ENCODE measurements at regions not wholly inside any gene's neighbourhood (a gene's known extent, or its start where the extent isn't known, plus 50 kb on each side); places are given as distances from the start of the nearest gene placed in this dataset.

DNA sequence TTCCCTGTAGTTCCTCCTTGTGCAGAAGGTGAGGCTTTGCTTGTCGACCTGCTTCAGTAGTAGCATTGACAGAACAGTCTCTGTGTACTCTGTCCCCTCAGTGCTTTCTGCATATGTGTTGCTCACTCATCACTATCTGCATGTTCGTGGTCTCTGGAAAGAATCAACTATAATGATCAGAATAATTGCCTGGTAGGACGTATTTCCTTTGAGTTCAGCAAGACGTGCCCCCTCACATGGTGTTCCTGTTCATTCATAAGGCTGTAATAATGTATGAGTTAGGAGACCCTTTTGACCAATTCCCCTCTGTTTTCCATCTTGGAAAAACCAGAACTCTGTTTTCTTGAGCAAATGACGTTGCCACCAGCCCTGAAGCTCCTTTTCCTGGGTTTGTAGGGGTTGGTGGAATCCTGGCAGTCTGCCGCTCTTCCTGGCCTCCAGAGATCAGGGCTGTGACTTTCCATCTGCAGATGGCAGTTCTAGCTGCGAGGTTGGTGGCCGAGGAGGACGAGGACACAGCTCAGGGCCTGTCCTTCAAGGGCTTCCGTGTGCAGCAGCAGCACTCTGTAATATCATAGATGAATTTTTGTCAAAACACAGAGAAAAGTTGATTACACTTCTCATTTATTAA, 61.9 kb downstream of the EXOSC2 start:
- no peak overlapping the region for H3K4me2 ChIP-seq (ENCODE audit: low read length)
- H3K23ac ChIP-seq (ENCODE audit: low read length), result no peak overlapping the region
- no peak overlapping the region for H2BK15ac ChIP-seq (replicated peaks; ENCODE audit: low read depth)
- H4K8ac ChIP-seq (ENCODE audit: low read depth, low read length), result no peak overlapping the region
- no CpG with 5 or more reads among the region's 10 CpGs for WGBS (ENCODE audit: extremely low coverage, insufficient coverage, low lambda C conversion rate)
- H2BK5ac ChIP-seq (ENCODE audit: low read length), result no peak overlapping the region
- DNase-seq, result no peak
- no peak overlapping the region for H3K9ac ChIP-seq (ENCODE audit: low read length)
- no peak overlapping the region for H2AK5ac ChIP-seq (ENCODE audit: low read length)
- no peak overlapping the region for H4K5ac ChIP-seq (ENCODE audit: low read length)
- H3K79me1 ChIP-seq (ENCODE audit: low read length), result peaks cover 4% of the 10 kb centered on the region
- H3K36me3 ChIP-seq (ENCODE audit: control insufficient read depth, insufficient read depth, low read length), result no peaks in the 10 kb centered on the region
- no peak overlapping the region for H3K4ac ChIP-seq (ENCODE audit: low read depth, low read length)
- H3K4me3 ChIP-seq (ENCODE audit: low read length), result no peak overlapping the region
- H3K27ac ChIP-seq (ENCODE audit: low read depth, low read length), result no peak overlapping the region
- H3K27me3 ChIP-seq (ENCODE audit: insufficient read depth, low read length, poor library complexity), result no peaks in the 10 kb centered on the region
- peaks cover 6% of the 10 kb centered on the region for H3K4me1 ChIP-seq (ENCODE audit: control insufficient read depth, low read depth, low read length)
- no peaks in the 10 kb centered on the region for H3K79me2 ChIP-seq (ENCODE audit: control insufficient read depth, insufficient read depth, low read length)
- H2BK120ac ChIP-seq (ENCODE audit: low read depth, low read length), result no peak overlapping the region
- H3K18ac ChIP-seq (ENCODE audit: low read length), result no peak overlapping the region
- no peak overlapping the region for H3K56ac ChIP-seq (ENCODE audit: low read length)

DNA sequence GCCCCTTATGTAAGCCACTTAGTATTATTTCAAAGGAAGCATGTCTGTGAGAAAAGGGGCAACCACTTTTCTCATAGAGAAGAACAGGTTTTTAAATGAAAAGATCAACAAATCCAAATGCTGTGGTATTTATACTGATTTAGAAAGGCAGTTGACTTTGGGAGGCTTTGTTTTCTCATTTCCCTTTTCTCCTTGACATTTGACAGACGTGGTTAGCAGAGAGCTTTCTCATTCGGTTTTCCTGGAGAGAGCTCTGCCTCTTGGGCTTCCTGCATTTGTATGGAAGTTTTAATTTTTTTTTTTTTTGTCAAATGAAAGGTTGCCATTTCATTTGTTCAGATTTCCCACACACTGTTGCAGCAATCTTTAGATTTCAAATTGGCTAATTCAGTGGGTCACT, 62.5 kb downstream of the EXOSC2 start:
- H2BK15ac ChIP-seq (replicated peaks; ENCODE audit: low read depth), result no peak overlapping the region
- no peak overlapping the region for H4K8ac ChIP-seq (ENCODE audit: low read depth, low read length)
- DNase-seq, result no peak
- no peak overlapping the region for H3K9ac ChIP-seq (ENCODE audit: low read length)
- no peak overlapping the region for H2AK5ac ChIP-seq (ENCODE audit: low read length)
- H3K79me1 ChIP-seq (ENCODE audit: low read length), result peaks cover 4% of the 10 kb centered on the region
- H4K5ac ChIP-seq (ENCODE audit: low read length), result no peak overlapping the region
- no peaks in the 10 kb centered on the region for H3K79me2 ChIP-seq (ENCODE audit: control insufficient read depth, insufficient read depth, low read length)
- no peak overlapping the region for H3K4ac ChIP-seq (ENCODE audit: low read depth, low read length)
- H2BK5ac ChIP-seq (ENCODE audit: low read length), result no peak overlapping the region
- no peaks in the 10 kb centered on the region for H3K27me3 ChIP-seq (ENCODE audit: insufficient read depth, low read length, poor library complexity)
- WGBS (ENCODE audit: extremely low coverage, insufficient coverage, low lambda C conversion rate), result no CpG with 5 or more reads among the region's 2 CpGs
- no peak overlapping the region for H3K4me3 ChIP-seq (ENCODE audit: low read length)
- no peak overlapping the region for H3K4me2 ChIP-seq (ENCODE audit: low read length)
- H3K27ac ChIP-seq (ENCODE audit: low read depth, low read length), result no peak overlapping the region
- no peak overlapping the region for H3K18ac ChIP-seq (ENCODE audit: low read length)
- no peaks in the 10 kb centered on the region for H3K36me3 ChIP-seq (ENCODE audit: control insufficient read depth, insufficient read depth, low read length)
- no peak overlapping the region for H3K56ac ChIP-seq (ENCODE audit: low read length)
- H2BK120ac ChIP-seq (ENCODE audit: low read depth, low read length), result no peak overlapping the region
- peaks cover 6% of the 10 kb centered on the region for H3K4me1 ChIP-seq (ENCODE audit: control insufficient read depth, low read depth, low read length)
- no peak overlapping the region for H3K23ac ChIP-seq (ENCODE audit: low read length)

DNA sequence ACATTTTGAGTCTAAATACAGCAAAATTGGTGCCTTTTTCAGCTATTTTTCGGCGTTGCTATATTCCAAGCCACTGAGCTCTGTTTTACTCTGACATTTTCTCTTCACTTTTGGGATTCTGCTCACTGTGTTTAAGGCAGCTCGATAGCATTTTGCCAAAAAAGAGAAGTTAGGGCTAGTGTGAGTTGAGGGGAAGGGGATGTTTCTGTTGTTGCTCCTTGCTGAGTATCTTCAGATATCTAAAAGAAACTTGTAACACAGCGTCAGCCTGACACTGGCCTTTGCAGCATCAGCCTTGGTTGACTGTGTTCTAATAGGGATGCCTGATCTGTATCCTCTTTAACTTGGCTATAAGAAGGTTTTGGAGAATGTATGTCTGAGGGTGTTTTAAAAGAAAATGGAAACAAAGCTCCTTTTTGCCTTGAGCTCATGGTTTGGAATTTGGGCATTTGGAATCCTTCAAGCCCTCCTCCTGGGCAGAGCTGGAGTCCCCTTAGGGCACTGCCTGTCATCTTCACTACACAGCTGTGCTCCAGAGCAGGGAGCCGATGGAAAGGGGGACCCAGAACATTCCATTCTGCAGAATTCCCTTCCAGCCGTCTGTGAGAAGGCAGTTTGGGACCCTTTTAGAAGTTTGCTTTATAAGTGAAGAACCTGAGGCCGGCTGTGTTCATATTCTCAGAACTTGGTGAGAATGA, 63.0 kb downstream of the EXOSC2 start:
- H3K23ac ChIP-seq (ENCODE audit: low read length), result no peak overlapping the region
- peaks cover 6% of the 10 kb centered on the region for H3K4me1 ChIP-seq (ENCODE audit: control insufficient read depth, low read depth, low read length)
- H3K4me3 ChIP-seq (ENCODE audit: low read length), result no peak overlapping the region
- no peak overlapping the region for H3K18ac ChIP-seq (ENCODE audit: low read length)
- DNase-seq, result peak; percentile 48
- no peak overlapping the region for H2BK120ac ChIP-seq (ENCODE audit: low read depth, low read length)
- H3K4me2 ChIP-seq (ENCODE audit: low read length), result no peak overlapping the region
- no peak overlapping the region for H2AK5ac ChIP-seq (ENCODE audit: low read length)
- no CpG with 5 or more reads among the region's 7 CpGs for WGBS (ENCODE audit: extremely low coverage, insufficient coverage, low lambda C conversion rate)
- no peaks in the 10 kb centered on the region for H3K79me2 ChIP-seq (ENCODE audit: control insufficient read depth, insufficient read depth, low read length)
- peaks cover 4% of the 10 kb centered on the region for H3K79me1 ChIP-seq (ENCODE audit: low read length)
- H3K56ac ChIP-seq (ENCODE audit: low read length), result no peak overlapping the region
- H3K27ac ChIP-seq (ENCODE audit: low read depth, low read length), result no peak overlapping the region
- no peak overlapping the region for H2BK5ac ChIP-seq (ENCODE audit: low read length)
- H3K9ac ChIP-seq (ENCODE audit: low read length), result peak overlapping the region; percentile 20
- H4K8ac ChIP-seq (ENCODE audit: low read depth, low read length), result no peak overlapping the region
- no peaks in the 10 kb centered on the region for H3K36me3 ChIP-seq (ENCODE audit: control insufficient read depth, insufficient read depth, low read length)
- H4K5ac ChIP-seq (ENCODE audit: low read length), result no peak overlapping the region
- no peaks in the 10 kb centered on the region for H3K27me3 ChIP-seq (ENCODE audit: insufficient read depth, low read length, poor library complexity)
- H2BK15ac ChIP-seq (replicated peaks; ENCODE audit: low read depth), result no peak overlapping the region
- H3K4ac ChIP-seq (ENCODE audit: low read depth, low read length), result no peak overlapping the region

DNA sequence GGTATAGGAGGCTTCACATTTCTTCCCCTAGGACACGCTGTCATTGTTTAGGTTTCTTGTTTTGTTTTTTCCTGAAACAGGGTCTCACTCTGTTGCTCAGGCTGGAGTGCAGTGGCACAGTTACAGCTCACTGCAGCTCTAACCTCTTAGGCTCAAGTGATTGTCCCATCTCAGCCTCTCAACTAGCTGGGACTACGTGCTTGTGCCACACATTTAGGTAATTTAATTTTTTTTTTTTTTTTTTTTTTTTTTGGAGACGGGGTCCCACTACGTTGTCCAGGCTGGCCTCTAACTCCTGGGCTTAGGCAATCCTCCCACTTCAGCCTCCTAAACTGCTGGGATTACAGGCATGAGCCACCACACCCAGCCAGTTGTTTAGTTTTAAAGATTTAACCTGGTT, 66.2 kb downstream of the EXOSC2 start:
- no peak overlapping the region for H2BK15ac ChIP-seq (replicated peaks; ENCODE audit: low read depth)
- WGBS (ENCODE audit: extremely low coverage, insufficient coverage, low lambda C conversion rate), result no CpG with 5 or more reads among the region's 4 CpGs
- H3K4ac ChIP-seq (ENCODE audit: low read depth, low read length), result no peak overlapping the region
- H2AK5ac ChIP-seq (ENCODE audit: low read length), result no peak overlapping the region
- H3K79me2 ChIP-seq (ENCODE audit: control insufficient read depth, insufficient read depth, low read length), result peaks cover 5% of the 10 kb centered on the region
- H3K9ac ChIP-seq (ENCODE audit: low read length), result no peak overlapping the region
- no peak overlapping the region for H3K18ac ChIP-seq (ENCODE audit: low read length)
- peaks cover 7% of the 10 kb centered on the region for H3K79me1 ChIP-seq (ENCODE audit: low read length)
- H3K4me2 ChIP-seq (ENCODE audit: low read length), result no peak overlapping the region
- H3K27me3 ChIP-seq (ENCODE audit: insufficient read depth, low read length, poor library complexity), result no peaks in the 10 kb centered on the region
- H3K4me3 ChIP-seq (ENCODE audit: low read length), result no peak overlapping the region
- no peak overlapping the region for H3K23ac ChIP-seq (ENCODE audit: low read length)
- no peak overlapping the region for H2BK120ac ChIP-seq (ENCODE audit: low read depth, low read length)
- H3K4me1 ChIP-seq (ENCODE audit: control insufficient read depth, low read depth, low read length), result peaks cover 6% of the 10 kb centered on the region
- no peak overlapping the region for H4K5ac ChIP-seq (ENCODE audit: low read length)
- H3K27ac ChIP-seq (ENCODE audit: low read depth, low read length), result no peak overlapping the region
- no peak overlapping the region for H4K8ac ChIP-seq (ENCODE audit: low read depth, low read length)
- H3K36me3 ChIP-seq (ENCODE audit: control insufficient read depth, insufficient read depth, low read length), result no peaks in the 10 kb centered on the region
- no peak for DNase-seq
- H3K56ac ChIP-seq (ENCODE audit: low read length), result no peak overlapping the region
- H2BK5ac ChIP-seq (ENCODE audit: low read length), result no peak overlapping the region

DNA sequence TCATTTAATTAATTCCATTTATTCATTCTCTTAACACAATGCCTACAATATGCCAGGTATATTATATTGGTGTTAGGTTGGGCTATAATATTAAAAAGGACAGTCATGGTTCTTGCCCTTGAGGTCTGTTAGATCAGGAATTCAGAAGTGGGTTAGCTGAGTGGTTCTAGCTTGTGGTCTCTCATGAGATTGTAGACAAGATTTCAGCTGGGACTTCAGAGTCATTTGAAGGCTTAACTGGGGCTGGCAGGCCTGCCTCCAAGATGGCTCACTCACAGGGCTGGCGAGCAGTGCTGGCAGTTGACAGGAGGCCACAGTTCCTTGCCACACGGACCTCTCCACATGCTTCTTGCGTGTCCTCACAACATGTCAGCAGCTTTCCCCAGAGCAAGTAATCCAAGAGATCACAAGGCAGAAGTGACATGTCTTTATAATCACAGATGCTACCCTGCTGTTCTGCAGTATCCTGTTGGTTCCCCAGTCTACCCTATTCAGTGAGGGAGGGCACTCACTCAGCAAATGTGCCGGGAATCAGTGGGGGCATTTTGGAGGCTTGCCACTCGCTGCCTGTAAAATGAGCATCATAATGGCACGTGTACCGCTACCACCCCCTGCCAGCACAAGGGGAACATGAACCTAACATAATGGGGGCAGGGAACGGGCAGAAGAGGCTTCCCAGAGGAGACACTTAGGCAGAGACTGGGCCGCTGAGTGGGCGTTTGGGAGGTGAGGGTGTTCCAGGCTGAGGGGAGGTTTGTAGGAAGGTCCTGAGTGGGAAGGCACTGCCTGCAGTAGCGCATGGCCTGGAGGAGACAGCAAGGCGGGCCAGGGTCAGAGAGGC, 70.0 kb downstream of the EXOSC2 start:
- Histone ChIP-seq H4K8ac (ENCODE audit: low read depth, low read length) (no peak overlapping the region), H3K79me2 (ENCODE audit: control insufficient read depth, insufficient read depth, low read length) (peaks cover 5% of the 10 kb centered on the region), H3K23ac (ENCODE audit: low read length) (no peak overlapping the region), H3K27ac (ENCODE audit: low read depth, low read length) (no peak overlapping the region), H3K4me1 (ENCODE audit: control insufficient read depth, low read depth, low read length) (peaks cover 6% of the 10 kb centered on the region), H2BK15ac (replicated peaks; ENCODE audit: low read depth) (no peak overlapping the region), H2BK120ac (ENCODE audit: low read depth, low read length) (no peak overlapping the region), H3K18ac (ENCODE audit: low read length) (no peak overlapping the region), H2AK5ac (ENCODE audit: low read length) (no peak overlapping the region), H3K27me3 (ENCODE audit: insufficient read depth, low read length, poor library complexity) (no peaks in the 10 kb centered on the region), H3K4me3 (ENCODE audit: low read length) (no peak overlapping the region), H4K5ac (ENCODE audit: low read length) (no peak overlapping the region), H3K36me3 (ENCODE audit: control insufficient read depth, insufficient read depth, low read length) (no peaks in the 10 kb centered on the region), H3K4ac (ENCODE audit: low read depth, low read length) (no peak overlapping the region), H3K4me2 (ENCODE audit: low read length) (no peak overlapping the region), H3K56ac (ENCODE audit: low read length) (peak overlapping the region; percentile 22), H2BK5ac (ENCODE audit: low read length) (no peak overlapping the region), H3K79me1 (ENCODE audit: low read length) (peaks cover 18% of the 10 kb centered on the region), H3K9ac (ENCODE audit: low read length) (no peak overlapping the region)
- no CpG with 5 or more reads among the region's 12 CpGs for WGBS (ENCODE audit: extremely low coverage, insufficient coverage, low lambda C conversion rate)
- no peak for DNase-seq
